Mammary epithelial cell (primary cell): ENCODE measurements at regions not wholly inside any gene's neighbourhood (a gene's known extent, or its start where the extent isn't known, plus 50 kb on each side); places are given as distances from the start of the nearest gene placed in this dataset.

Experiments used
- CTCF ChIP-seq, 2 donors: IDR thresholded peaks in 1 of 2; conservative IDR thresholded peaks in 1 of 2; 2 replicates each; pipeline ENCODE4 v1.5.1; 2011 to 2012; ENCODE audit warnings: inconsistent platforms in 2 of 2, low read length in 2 of 2, mild to moderate bottlenecking in 2 of 2, control low read depth in 1 of 2, low read depth in 1 of 2; ENCODE audit not compliant: insufficient read depth in 1 of 2; ENCODE audit errors: extremely low read depth in 1 of 2
- EZH2 ChIP-seq: IDR thresholded peaks from 2 replicates; pipeline ENCODE4 v1.6.1; 2012; ENCODE audit warnings: low read length, inconsistent platforms, borderline replicate concordance

- TF ChIP-seq CTCF (conservative IDR thresholded peaks at IDR 0.05 in 1 of 2, IDR thresholded peaks at IDR 0.05 in 1 of 2; ENCODE audit: extremely low read depth in 1 of 2, insufficient read depth in 1 of 2, low read depth in 1 of 2, low read length in 2 of 2) (no peak), EZH2 (no peak)
Observed at GRCh38 chr13:83825676-83826075, 56.6 kb downstream of the SLITRK1 start.
